ENCODE measurements at regions not wholly inside any gene's neighbourhood (a gene's known extent, or its start where the extent isn't known, plus 50 kb on each side); places are given as distances from the start of the nearest gene placed in this dataset.

- no TSS peak for BruUV-seq (replicated peaks)
- H3K27ac Mint-ChIP-seq (ENCODE audit: unreplicated experiment), result no peak overlapping the region
- H3K4me1 Mint-ChIP-seq (ENCODE audit: low read depth, unreplicated experiment), result peaks cover 13% of the 10 kb centered on the region
- ChIA-PET CTCF (no interaction called here), POLR2A (no interaction called here)
- Histone ChIP-seq H3K4me3 (ENCODE audit: low read depth, low read length) (no peak overlapping the region), H3K27me3 (replicated peaks; ENCODE audit: control insufficient read depth, insufficient read depth, low read length) (no peaks in the 10 kb centered on the region), H3K9me3 (0 out of 2 replicates have a peak, but pooled peaks cover 2% of the 10 kb centered on the region), H3K4me1 (peaks cover 29% of the 10 kb centered on the region), H3K36me3 (ENCODE audit: control insufficient read depth, insufficient read depth, low read length) (no peaks in the 10 kb centered on the region)
- no peaks in the 10 kb centered on the region for H3K9me3 Mint-ChIP-seq (ENCODE audit: unreplicated experiment)
- no peak overlapping the region for H3K4me3 Mint-ChIP-seq (ENCODE audit: unreplicated experiment)
- DNase-seq, result no peak
- TF ChIP-seq, protein P1, sequence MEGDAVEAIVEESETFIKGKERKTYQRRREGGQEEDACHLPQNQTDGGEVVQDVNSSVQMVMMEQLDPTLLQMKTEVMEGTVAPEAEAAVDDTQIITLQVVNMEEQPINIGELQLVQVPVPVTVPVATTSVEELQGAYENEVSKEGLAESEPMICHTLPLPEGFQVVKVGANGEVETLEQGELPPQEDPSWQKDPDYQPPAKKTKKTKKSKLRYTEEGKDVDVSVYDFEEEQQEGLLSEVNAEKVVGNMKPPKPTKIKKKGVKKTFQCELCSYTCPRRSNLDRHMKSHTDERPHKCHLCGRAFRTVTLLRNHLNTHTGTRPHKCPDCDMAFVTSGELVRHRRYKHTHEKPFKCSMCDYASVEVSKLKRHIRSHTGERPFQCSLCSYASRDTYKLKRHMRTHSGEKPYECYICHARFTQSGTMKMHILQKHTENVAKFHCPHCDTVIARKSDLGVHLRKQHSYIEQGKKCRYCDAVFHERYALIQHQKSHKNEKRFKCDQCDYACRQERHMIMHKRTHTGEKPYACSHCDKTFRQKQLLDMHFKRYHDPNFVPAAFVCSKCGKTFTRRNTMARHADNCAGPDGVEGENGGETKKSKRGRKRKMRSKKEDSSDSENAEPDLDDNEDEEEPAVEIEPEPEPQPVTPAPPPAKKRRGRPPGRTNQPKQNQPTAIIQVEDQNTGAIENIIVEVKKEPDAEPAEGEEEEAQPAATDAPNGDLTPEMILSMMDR (IDR thresholded peaks at IDR 0.05; ENCODE audit: insufficient read depth in 1 of 2, low read depth in 1 of 2, low read length in 1 of 2, severe bottlenecking in 1 of 2, unreplicated experiment in 1 of 2), result no peak
- no peaks in the 10 kb centered on the region for H3K27me3 Mint-ChIP-seq (ENCODE audit: insufficient read depth, unreplicated experiment)
- H3K36me3 Mint-ChIP-seq (ENCODE audit: insufficient read depth, unreplicated experiment), result peaks cover 7% of the 10 kb centered on the region
- intact Hi-C loops (cut with micrococcal nuclease; ENCODE audit: unreplicated experiment), result loop anchor here (10.0 kb wide), 1 partner anchor 264 kb away; no protein-coding TSS in a partner anchor
Measured at GRCh38 chr6:11650711-11651110, 113.2 kb downstream of the TMEM170B start.

GRCh38 chr6:11653028-11653583 is 115.6 kb downstream of the TMEM170B start:
- Histone ChIP-seq H3K9me3 (0 out of 2 replicates have a peak, but pooled peaks cover 2% of the 10 kb centered on the region), H3K4me1 (peaks cover 32% of the 10 kb centered on the region), H3K27me3 (replicated peaks; ENCODE audit: control insufficient read depth, insufficient read depth, low read length) (no peaks in the 10 kb centered on the region), H3K4me3 (ENCODE audit: low read depth, low read length) (no peak overlapping the region), H3K36me3 (ENCODE audit: control insufficient read depth, insufficient read depth, low read length) (no peaks in the 10 kb centered on the region)
- TF ChIP-seq, protein P1 (IDR thresholded peaks at IDR 0.05; ENCODE audit: insufficient read depth in 1 of 2, low read depth in 1 of 2, low read length in 1 of 2, severe bottlenecking in 1 of 2, unreplicated experiment in 1 of 2), result no peak
- H3K27ac Mint-ChIP-seq (ENCODE audit: unreplicated experiment), result peak overlapping the region; percentile 62
- ChIA-PET CTCF (no interaction called here), POLR2A (interaction anchor here (0.7 kb wide), 1 partner anchor 55 kb away, joined by 3 read pairs; no protein-coding TSS in a partner anchor)
- peaks cover 17% of the 10 kb centered on the region for H3K4me1 Mint-ChIP-seq (ENCODE audit: low read depth, unreplicated experiment)
- H3K36me3 Mint-ChIP-seq (ENCODE audit: insufficient read depth, unreplicated experiment), result peaks cover 7% of the 10 kb centered on the region
- no peak overlapping the region for H3K4me3 Mint-ChIP-seq (ENCODE audit: unreplicated experiment)
- H3K9me3 Mint-ChIP-seq (ENCODE audit: unreplicated experiment), result no peaks in the 10 kb centered on the region
- H3K27me3 Mint-ChIP-seq (ENCODE audit: insufficient read depth, unreplicated experiment), result no peaks in the 10 kb centered on the region
- peak in 1 of 2 experiments; percentile 43 for DNase-seq
- intact Hi-C loops (cut with micrococcal nuclease; ENCODE audit: unreplicated experiment), result loop anchor here (10.0 kb wide), 1 partner anchor 262 kb away; no protein-coding TSS in a partner anchor
- BruUV-seq (replicated peaks), result no TSS peak

DNA sequence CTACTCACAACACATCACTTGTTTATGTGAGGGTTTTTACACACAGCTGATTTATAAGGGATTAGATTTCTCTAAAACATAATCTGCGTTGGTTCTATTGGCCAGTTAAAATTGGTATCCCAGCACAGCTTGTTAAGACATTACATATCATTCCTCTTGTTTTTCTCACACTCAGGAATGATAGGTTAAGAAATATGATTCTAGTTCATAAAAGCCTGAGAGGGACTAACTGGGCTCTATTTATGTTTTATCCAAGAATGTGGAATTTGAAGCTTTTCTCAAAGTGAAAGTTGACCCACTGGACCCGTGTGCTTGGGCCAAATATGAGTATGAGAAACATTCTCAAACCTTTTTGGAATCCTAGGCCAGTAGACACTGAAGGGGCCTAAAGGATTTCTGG is 117.3 kb downstream of the TMEM170B start:
- H3K4me1 Mint-ChIP-seq (ENCODE audit: low read depth, unreplicated experiment), result peaks cover 17% of the 10 kb centered on the region
- POLR2A ChIA-PET, result no interaction called here

More for the DNA sequence above, 117.3 kb downstream of the TMEM170B start:
- TF ChIP-seq, protein P1 (IDR thresholded peaks at IDR 0.05; ENCODE audit: insufficient read depth in 1 of 2, low read depth in 1 of 2, low read length in 1 of 2, severe bottlenecking in 1 of 2, unreplicated experiment in 1 of 2), result no peak
- DNase-seq, result no peak
- no peaks in the 10 kb centered on the region for H3K27me3 Mint-ChIP-seq (ENCODE audit: insufficient read depth, unreplicated experiment)
- no peak overlapping the region for H3K4me3 ChIP-seq (ENCODE audit: low read depth, low read length)
- no peaks in the 10 kb centered on the region for H3K9me3 Mint-ChIP-seq (ENCODE audit: unreplicated experiment)
- no peaks in the 10 kb centered on the region for H3K36me3 ChIP-seq (ENCODE audit: control insufficient read depth, insufficient read depth, low read length)
- H3K27me3 ChIP-seq (replicated peaks; ENCODE audit: control insufficient read depth, insufficient read depth, low read length), result no peaks in the 10 kb centered on the region
- no peak overlapping the region for H3K4me3 Mint-ChIP-seq (ENCODE audit: unreplicated experiment)
- BruUV-seq (replicated peaks), result no TSS peak
- H3K9me3 ChIP-seq, result no peaks in the 10 kb centered on the region; the same call in 1 of the 2 replicates
- peaks cover 7% of the 10 kb centered on the region for H3K36me3 Mint-ChIP-seq (ENCODE audit: insufficient read depth, unreplicated experiment)
- CTCF ChIA-PET, result interaction anchor here (0.6 to 1.0 kb wide), 2 partner anchors 79 to 603 kb away, joined by 3 to 4 read pairs; no protein-coding TSS in a partner anchor
- peak overlapping the region; percentile 42 for H3K27ac Mint-ChIP-seq (ENCODE audit: unreplicated experiment)
- intact Hi-C loops (cut with micrococcal nuclease; ENCODE audit: unreplicated experiment), result loop anchor here (1.0 to 10.0 kb wide), 8 partner anchors 69 to 948 kb away; partner anchors contain the start of gene HIVEP1
- peaks cover 32% of the 10 kb centered on the region for H3K4me1 ChIP-seq
